H1 (cell line): ENCODE measurements at regions not wholly inside any gene's neighbourhood (a gene's known extent, or its start where the extent isn't known, plus 50 kb on each side); places are given as distances from the start of the nearest gene placed in this dataset.
"Not testable (repeated sequence)": the region's sequence is repeated elsewhere in the genome, so short reads cannot be mapped to it uniquely, and the experiment has no call there.

Source experiments
- CTCF ChIA-PET: fragments of 300-600 bp; sonication (Branson Sonifier 250); formaldehyde crosslinking; loops from one replicate; lab custom pipeline; 2021; ENCODE audit not compliant: partially characterized antibody; lab: Charles Lee
- POLR2A ChIA-PET: fragments of 300-600 bp; sonication (Branson Sonifier 250); formaldehyde crosslinking; loops from one replicate; lab custom pipeline; 2021; ENCODE audit warnings: inconsistent platforms; ENCODE audit not compliant: partially characterized antibody; lab: Charles Lee
- DNase-seq, 2 experiments: peaks; one replicate each; pipeline versions ENCODE4 v3.0.0 to v3.0.0-alpha.2; 2010 to 2022; ENCODE audit warnings: low spot score in 2 of 2, low read depth in 1 of 2, mixed read lengths in 1 of 2
- FAIRE-seq: peaks from 2 replicates; lab custom pipeline; 2011; peaks lifted over from hg19 to GRCh38; lab: Jason Lieb, UNC
- H2AFZ ChIP-seq: 2 replicates; pipeline ENCODE4 v1.8.1; 2012; ENCODE audit warnings: low read length, inconsistent platforms
- H2AK5ac ChIP-seq: 2 replicates; pipeline ENCODE4 v1.6.1; 2013; ENCODE audit warnings: low read depth, low read length
- H2BK120ac ChIP-seq: replicated peaks from 2 replicates; pipeline ENCODE3; 2013; ENCODE audit warnings: low read depth, low read length, inconsistent platforms
- H2BK12ac ChIP-seq: 2 replicates; pipeline ENCODE4 v1.6.1; 2013; ENCODE audit warnings: low read depth, low read length
- H2BK15ac ChIP-seq: 2 replicates; pipeline ENCODE4 v1.6.1; 2013; ENCODE audit warnings: low read length
- H2BK20ac ChIP-seq: 2 replicates; pipeline ENCODE4 v1.6.1; 2013; ENCODE audit warnings: low read length
- H2BK5ac ChIP-seq: 2 replicates; pipeline ENCODE4 v1.6.1; 2013; ENCODE audit warnings: low read depth, low read length
- H3K14ac ChIP-seq: 2 replicates; pipeline ENCODE4 v1.6.1; 2013; ENCODE audit warnings: inconsistent platforms; ENCODE audit not compliant: insufficient read length
- H3K18ac ChIP-seq: 2 replicates; pipeline ENCODE4 v1.6.1; 2013; ENCODE audit warnings: low read length; ENCODE audit errors: extremely low read depth
- H3K23ac ChIP-seq: 2 replicates; pipeline ENCODE4 v1.6.1; 2013; ENCODE audit warnings: inconsistent platforms; ENCODE audit not compliant: insufficient read length
- H3K23me2 ChIP-seq: 2 replicates; pipeline ENCODE4 v1.6.1; 2013; ENCODE audit warnings: low read depth, low read length
- H3K27ac ChIP-seq: 2 replicates; pipeline ENCODE4 v1.6.1; 2011; ENCODE audit warnings: low read depth, low read length, inconsistent platforms
- H3K27me3 ChIP-seq, 4 experiments: replicated peaks in 1 of 4; 1 replicate in 1 of 4; 2 replicates in 3 of 4; pipeline versions ENCODE4 v1.6.1 to v1.8.1; 2011 to 2013; ENCODE audit warnings: low read length in 3 of 4, mild to moderate bottlenecking in 3 of 4, inconsistent platforms in 2 of 4, mixed read lengths in 2 of 4, moderate library complexity in 1 of 4; ENCODE audit not compliant: control insufficient read depth in 3 of 4, insufficient read depth in 3 of 4; ENCODE audit errors: extremely low read depth in 1 of 4
- H3K36me3 ChIP-seq, 4 experiments: 2 replicates each; pipeline versions ENCODE4 v1.6.1 to v1.8.1; 2011 to 2013; ENCODE audit warnings: mild to moderate bottlenecking in 4 of 4, low read length in 3 of 4, moderate library complexity in 2 of 4, control low read depth in 1 of 4, inconsistent platforms in 1 of 4; ENCODE audit not compliant: insufficient read depth in 4 of 4, control insufficient read depth in 2 of 4
- H3K4ac ChIP-seq: replicated peaks from 2 replicates; pipeline ENCODE3; 2013; ENCODE audit warnings: low read length, low read depth, mixed read lengths, inconsistent platforms; ENCODE audit not compliant: insufficient read length
- H3K4me1 ChIP-seq, 4 experiments: replicated peaks in 1 of 4; 1 replicate in 1 of 4; 2 replicates in 3 of 4; pipeline versions ENCODE4 v1.6.1 to v1.8.1; 2011 to 2013; ENCODE audit warnings: low read length in 3 of 4, inconsistent platforms in 2 of 4, mixed read lengths in 1 of 4; ENCODE audit not compliant: insufficient read depth in 4 of 4, control insufficient read depth in 3 of 4
- H3K4me2 ChIP-seq, 2 experiments: 2 replicates each; pipeline versions ENCODE4 v1.6.1 to v1.8.1; 2011 to 2013; ENCODE audit warnings: low read depth in 2 of 2, low read length in 2 of 2, control low read depth in 1 of 2, inconsistent platforms in 1 of 2, mild to moderate bottlenecking in 1 of 2; ENCODE audit not compliant: insufficient read depth in 1 of 2
- H3K4me3 ChIP-seq, 4 experiments: fragments of 200-600, 300-600 bp in 1 of 4; sonication (generic), shearing (Covaris generic), sonication (Bioruptor Twin) in 1 of 4; 2 replicates each; pipeline versions ENCODE4 v1.5.1 to v1.8.1; 2011 to 2016; ENCODE audit warnings: low read length in 4 of 4, low read depth in 3 of 4, control low read depth in 2 of 4, inconsistent platforms in 2 of 4, mild to moderate bottlenecking in 2 of 4, mixed read lengths in 1 of 4, moderate library complexity in 1 of 4; ENCODE audit not compliant: insufficient read depth in 2 of 4; ENCODE audit errors: extremely low read depth in 1 of 4
- H3K56ac ChIP-seq: replicated peaks from 2 replicates; pipeline ENCODE3; 2013; ENCODE audit warnings: low read depth, mild to moderate bottlenecking, mixed read lengths, low read length, inconsistent platforms; ENCODE audit not compliant: insufficient read length
- H3K79me1 ChIP-seq: 2 replicates; pipeline ENCODE4 v1.6.1; 2013; ENCODE audit warnings: low read depth, low read length, control low read depth
- H3K79me2 ChIP-seq, 2 experiments: 2 replicates each; pipeline versions ENCODE4 v1.6.1 to v1.8.1; 2012 to 2013; ENCODE audit warnings: low read length in 2 of 2, mild to moderate bottlenecking in 2 of 2, inconsistent platforms in 1 of 2; ENCODE audit not compliant: insufficient read depth in 2 of 2, control insufficient read depth in 1 of 2
- H3K9ac ChIP-seq, 4 experiments: replicated peaks in 1 of 4; 1 replicate in 1 of 4; 2 replicates in 3 of 4; pipeline versions ENCODE4 v1.6.1 to v1.8.1; 2011 to 2013; ENCODE audit warnings: low read depth in 3 of 4, low read length in 3 of 4, control low read depth in 2 of 4, mild to moderate bottlenecking in 2 of 4, moderate library complexity in 2 of 4, inconsistent platforms in 1 of 4; ENCODE audit errors: extremely low read depth in 1 of 4
- H3K9me3 ChIP-seq, 2 experiments: 2 replicates each; pipeline versions ENCODE4 v1.6.1 to v1.8.1; 2012 to 2013; ENCODE audit warnings: mild to moderate bottlenecking in 2 of 2, moderate library complexity in 2 of 2, control low read depth in 1 of 2, inconsistent platforms in 1 of 2, low read depth in 1 of 2, low read length in 1 of 2, mixed read lengths in 1 of 2; ENCODE audit not compliant: insufficient read depth in 2 of 2
- H4K20me1 ChIP-seq, 2 experiments: replicated peaks in 1 of 2; 2 replicates each; pipeline versions ENCODE3 to v1.8.1; 2011 to 2013; ENCODE audit warnings: inconsistent platforms in 2 of 2, low read length in 2 of 2, mild to moderate bottlenecking in 1 of 2; ENCODE audit not compliant: insufficient read depth in 2 of 2, control insufficient read depth in 1 of 2
- H4K5ac ChIP-seq: 2 replicates; pipeline ENCODE4 v1.6.1; 2013; ENCODE audit warnings: low read length, low read depth, mixed read lengths, inconsistent platforms; ENCODE audit not compliant: insufficient read length
- H4K8ac ChIP-seq: 2 replicates; pipeline ENCODE4 v1.8.0; 2013; ENCODE audit warnings: mild to moderate bottlenecking, moderate library complexity, low read length, inconsistent platforms; ENCODE audit not compliant: insufficient read depth; ENCODE audit errors: extremely low read depth
- H4K91ac ChIP-seq: replicated peaks from 2 replicates; pipeline ENCODE3; 2013; ENCODE audit warnings: low read length, mixed read lengths, inconsistent platforms; ENCODE audit not compliant: insufficient read length
- WGBS, 2 experiments: shearing (Covaris generic) in 1 of 2; methylation state at CpG; one replicate each; pipeline versions ENCODE4 v1.1.6 to v1.1.7; 2013 to 2015; ENCODE audit warnings: low lambda C conversion rate in 2 of 2, mixed read lengths in 2 of 2, inconsistent platforms in 1 of 2, low coverage in 1 of 2, missing lambda C conversion rate in 1 of 2; ENCODE audit not compliant: insufficient replicate concordance in 2 of 2, insufficient coverage in 1 of 2, insufficient read length in 1 of 2; ENCODE audit errors: extremely low coverage in 1 of 2, missing lambda C conversion rate in 1 of 2; 5-methylcytosine and 5-hydroxymethylcytosine counted together

- H3K18ac ChIP-seq, H3K9ac ChIP-seq, H3K9me3 ChIP-seq, H2AFZ ChIP-seq, H2BK120ac ChIP-seq, H4K91ac ChIP-seq, H3K4me3 ChIP-seq, H2BK12ac ChIP-seq, POLR2A ChIA-PET, CTCF ChIA-PET, H3K4me1 ChIP-seq, H2AK5ac ChIP-seq, H3K27ac ChIP-seq, H3K79me2 ChIP-seq, H4K8ac ChIP-seq, H4K5ac ChIP-seq, DNase-seq, H3K4ac ChIP-seq, H2BK5ac ChIP-seq, FAIRE-seq, H3K36me3 ChIP-seq, H3K4me2 ChIP-seq, H3K27me3 ChIP-seq, H3K23ac ChIP-seq, H3K79me1 ChIP-seq, H2BK20ac ChIP-seq, H3K23me2 ChIP-seq, H4K20me1 ChIP-seq, H3K14ac ChIP-seq, H2BK15ac ChIP-seq: not testable (repeated sequence)
- 67% methylated on average over 15 of the region's 17 CpGs; no CpG with 5 or more reads in 1 of the 2 experiments for WGBS, 2 experiments
- peak overlapping the region; percentile 84 for H3K56ac ChIP-seq
These were observed 181.7 kb downstream of the C6orf118 start for GRCh38 chr6:165127743-165128142.

- H2BK120ac ChIP-seq, H2BK15ac ChIP-seq, H2AFZ ChIP-seq, H3K36me3 ChIP-seq, H3K23ac ChIP-seq, DNase-seq, H2AK5ac ChIP-seq, H3K27me3 ChIP-seq, H4K91ac ChIP-seq, H3K23me2 ChIP-seq, CTCF ChIA-PET, H3K18ac ChIP-seq, H4K20me1 ChIP-seq, H2BK20ac ChIP-seq, H3K56ac ChIP-seq, H3K4ac ChIP-seq, H3K4me2 ChIP-seq, H3K27ac ChIP-seq, FAIRE-seq, H3K14ac ChIP-seq, H3K9me3 ChIP-seq, H2BK12ac ChIP-seq, H3K79me1 ChIP-seq, H3K79me2 ChIP-seq, H4K8ac ChIP-seq, H3K4me1 ChIP-seq, H3K4me3 ChIP-seq, POLR2A ChIA-PET, H4K5ac ChIP-seq, H3K9ac ChIP-seq, H2BK5ac ChIP-seq: not testable (repeated sequence)
- WGBS, 2 experiments, result 85% methylated on average over 2 of the region's 4 CpGs; no CpG with 5 or more reads in 1 of the 2 experiments
These were observed 184.7 kb downstream of the C6orf118 start for GRCh38 chr6:165124681-165125080.
